VCaP (cell line): ENCODE measurements at regions not wholly inside any gene's neighbourhood (a gene's known extent, or its start where the extent isn't known, plus 50 kb on each side); places are given as distances from the start of the nearest gene placed in this dataset.
"Not testable (repeated sequence)": the region's sequence is repeated elsewhere in the genome, so short reads cannot be mapped to it uniquely, and the experiment has no call there.

Source experiments
- H3K27ac ChIP-seq: fragments of 450-650 bp; 2 replicates; pipeline ENCODE4 v1.5.1; 2017
- CTCF ChIP-seq: fragments of 450-650 bp; conservative IDR thresholded peaks from 2 replicates; pipeline ENCODE4 v1.5.1; 2017; ENCODE audit warnings: mild to moderate bottlenecking, moderate library complexity

GRCh38 chr14:45798659-45799058 is 545.7 kb upstream of the MIS18BP1 start:
- TF ChIP-seq CTCF = no peak
- H3K27ac ChIP-seq = no peak overlapping the region

GRCh38 chr14:45796006-45796405 is 543.0 kb upstream of the MIS18BP1 start:
- not testable (repeated sequence) for H3K27ac ChIP-seq

GRCh38 chr14:45793081-45793480 is 540.1 kb upstream of the MIS18BP1 start:
- TF ChIP-seq CTCF = no peak
- H3K27ac ChIP-seq = no peak overlapping the region

- TF ChIP-seq CTCF = no peak
- H3K27ac ChIP-seq = no peak overlapping the region
These were observed 537.3 kb upstream of the MIS18BP1 start for GRCh38 chr14:45790293-45790692.

- no peak overlapping the region for H3K27ac ChIP-seq
- no peak for TF ChIP-seq CTCF
These were observed 534.2 kb upstream of the MIS18BP1 start for GRCh38 chr14:45787167-45787566.

GRCh38 chr14:45786266-45786665 is 533.3 kb upstream of the MIS18BP1 start:
- H3K27ac ChIP-seq = no peak overlapping the region
- TF ChIP-seq CTCF = no peak

- H3K27ac ChIP-seq = no peak overlapping the region
- TF ChIP-seq CTCF = no peak
These were observed 532.2 kb upstream of the MIS18BP1 start for GRCh38 chr14:45785240-45785639.

- TF ChIP-seq CTCF = no peak
- H3K27ac ChIP-seq = no peak overlapping the region
These were observed 513.2 kb upstream of the MIS18BP1 start for GRCh38 chr14:45766247-45766646.
